GM19239 (cell line): ENCODE measurements at regions not wholly inside any gene's neighbourhood (a gene's known extent, or its start where the extent isn't known, plus 50 kb on each side); places are given as distances from the start of the nearest gene placed in this dataset.

Experiments used
- DNase-seq: peaks from one replicate; pipeline ENCODE4 v3.0.0; 2011; ENCODE audit warnings: low spot score; ENCODE audit not compliant: insufficient read length
- FAIRE-seq: peaks from 2 replicates; lab custom pipeline; 2011; peaks lifted over from hg19 to GRCh38; lab: Jason Lieb, UNC

GRCh38 chr5:110335361-110336066, 391.0 kb downstream of the TMEM232 start:
- FAIRE-seq (no peak), DNase-seq (no peak)

GRCh38 chr5:110338341-110339083, 388.0 kb downstream of the TMEM232 start:
- no peak for DNase-seq
- no peak for FAIRE-seq

- FAIRE-seq (no peak), DNase-seq (no peak)
Observed at GRCh38 chr5:110339399-110339798, 387.1 kb downstream of the TMEM232 start.

DNA sequence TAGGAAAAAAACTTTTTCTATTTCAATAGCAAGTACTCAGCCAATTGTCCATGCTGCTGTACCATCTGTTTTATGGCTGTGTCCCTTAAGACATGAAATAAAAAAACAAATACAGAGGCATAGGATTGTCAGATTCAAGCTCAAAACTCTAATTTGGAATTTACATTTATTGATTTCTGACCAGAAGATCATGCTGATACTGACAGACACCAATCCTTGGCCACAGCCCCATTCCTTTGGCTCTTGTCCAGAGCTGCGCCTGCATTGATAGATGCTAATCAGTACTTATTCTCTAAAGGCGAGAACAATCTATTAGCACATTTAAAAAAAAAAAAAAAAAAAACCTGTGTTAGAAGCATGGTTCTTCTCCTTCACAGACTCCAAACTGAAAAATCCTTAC, 384.6 kb downstream of the TMEM232 start:
- FAIRE-seq (no peak), DNase-seq (no peak)

GRCh38 chr5:110342683-110343082, 383.8 kb downstream of the TMEM232 start:
- DNase-seq (no peak), FAIRE-seq (no peak)

DNA sequence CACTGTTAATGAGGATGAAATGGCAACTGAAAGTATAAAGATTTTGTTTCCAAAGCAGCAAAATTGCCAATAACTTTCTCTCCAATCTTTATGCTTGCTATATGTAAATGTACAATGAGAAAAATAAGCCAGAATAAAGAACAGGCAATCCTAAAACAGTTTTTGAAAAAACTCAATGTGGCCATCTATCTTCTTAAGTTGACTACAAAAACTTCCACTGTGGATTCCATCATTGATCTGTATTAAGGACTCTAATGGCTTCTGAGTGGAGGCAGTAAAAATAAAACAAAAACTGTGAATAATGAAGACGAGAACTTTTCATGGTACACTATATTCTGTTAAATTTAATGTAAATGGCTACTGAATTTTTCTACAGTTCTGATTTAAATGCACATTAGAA, 382.9 kb downstream of the TMEM232 start:
- DNase-seq (no peak), FAIRE-seq (no peak)

DNA sequence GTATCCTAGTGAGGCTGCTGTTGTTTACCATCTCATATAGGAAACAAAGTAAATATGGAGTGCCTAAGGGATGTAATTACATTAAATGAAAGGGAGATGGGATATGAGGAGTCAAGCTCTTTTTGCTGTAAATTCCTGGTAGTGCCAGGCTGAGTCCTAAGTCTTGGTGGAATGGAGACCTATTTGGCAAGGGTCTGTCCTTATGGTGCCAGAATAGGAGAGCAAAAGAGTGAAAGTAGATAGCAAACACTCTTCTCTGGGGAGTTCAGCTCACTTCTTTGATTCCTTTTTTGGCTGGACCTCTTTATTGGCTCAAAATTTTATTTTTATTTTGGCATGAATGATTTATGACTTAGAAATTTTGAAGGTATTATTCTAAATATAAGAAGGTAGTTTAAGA, 380.8 kb downstream of the TMEM232 start:
- FAIRE-seq (no peak), DNase-seq (no peak)

DNA sequence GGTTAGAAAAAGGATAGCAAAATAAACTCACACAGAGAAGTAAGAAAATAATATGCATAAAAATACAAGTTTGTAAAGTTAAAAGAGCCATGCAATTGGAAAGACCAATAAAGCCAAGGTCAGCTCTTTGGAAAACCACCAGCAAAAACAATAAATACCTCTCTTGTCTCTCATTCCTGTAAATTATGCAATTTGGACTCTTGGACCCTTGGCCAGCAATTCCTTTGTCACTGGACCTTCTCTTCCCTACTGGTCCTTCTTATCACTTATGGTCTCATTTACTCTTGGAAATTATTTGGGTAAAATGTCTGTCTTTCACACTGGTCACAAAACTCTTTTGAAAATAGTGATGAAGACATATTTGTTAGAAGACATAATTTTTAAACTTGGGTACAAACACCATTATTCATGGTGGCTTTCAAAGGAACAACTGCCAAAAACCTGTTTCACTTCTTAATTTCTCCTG, 379.5 kb downstream of the TMEM232 start:
- FAIRE-seq (no peak), DNase-seq (no peak)

GRCh38 chr5:110347781-110348180, 378.7 kb downstream of the TMEM232 start:
- DNase-seq (no peak), FAIRE-seq (no peak)

DNA sequence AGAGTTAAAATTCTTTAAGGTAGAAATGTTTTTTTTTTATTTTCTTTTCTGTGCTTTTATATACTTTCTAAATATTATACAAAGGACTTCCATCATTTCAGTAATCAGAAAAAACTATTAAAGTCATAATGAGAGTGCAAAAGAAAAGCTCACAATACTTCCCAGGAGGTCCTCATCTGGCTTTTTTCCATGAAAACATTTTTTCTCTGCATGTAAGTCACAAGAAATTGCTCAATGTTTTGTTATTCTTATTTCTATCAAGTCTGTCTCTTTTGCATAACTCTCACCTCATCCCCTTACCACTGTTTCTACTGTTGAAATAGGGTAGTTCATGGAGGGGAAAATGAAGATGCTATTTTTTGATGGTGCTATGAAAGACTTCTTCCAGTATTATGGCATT, 375.0 kb downstream of the TMEM232 start:
- FAIRE-seq (no peak), DNase-seq (no peak)

DNA sequence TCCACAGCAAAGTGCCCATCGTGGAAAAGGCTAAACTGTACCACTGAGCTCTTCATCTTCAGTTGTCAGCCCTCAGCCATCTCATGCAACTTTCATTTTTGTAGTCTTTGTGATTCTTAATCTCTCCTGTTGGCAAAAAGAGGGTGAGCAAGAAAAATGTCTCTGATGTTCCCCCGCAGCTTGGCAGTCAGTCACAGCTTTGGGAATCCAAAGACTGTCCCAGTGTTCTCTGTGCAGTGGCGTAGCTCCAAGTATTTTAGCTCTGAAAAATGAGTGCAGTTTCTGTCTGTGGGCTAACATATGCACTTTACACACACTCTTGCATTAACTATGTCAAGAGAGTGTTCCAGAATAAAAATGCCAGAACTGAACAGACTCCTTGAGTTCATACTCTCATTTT, 372.2 kb downstream of the TMEM232 start:
- FAIRE-seq, result no peak
- no peak for DNase-seq

- FAIRE-seq, result no peak
- DNase-seq, result no peak
Observed at GRCh38 chr5:110354915-110355644, 371.4 kb downstream of the TMEM232 start.

- FAIRE-seq, result no peak
- no peak for DNase-seq
Observed at GRCh38 chr5:110356677-110357076, 369.8 kb downstream of the TMEM232 start.

GRCh38 chr5:110359221-110359620, 367.2 kb downstream of the TMEM232 start:
- FAIRE-seq (no peak), DNase-seq (no peak)

- FAIRE-seq (no peak), DNase-seq (no peak)
Observed at GRCh38 chr5:110361471-110361870, 365.0 kb downstream of the TMEM232 start.

DNA sequence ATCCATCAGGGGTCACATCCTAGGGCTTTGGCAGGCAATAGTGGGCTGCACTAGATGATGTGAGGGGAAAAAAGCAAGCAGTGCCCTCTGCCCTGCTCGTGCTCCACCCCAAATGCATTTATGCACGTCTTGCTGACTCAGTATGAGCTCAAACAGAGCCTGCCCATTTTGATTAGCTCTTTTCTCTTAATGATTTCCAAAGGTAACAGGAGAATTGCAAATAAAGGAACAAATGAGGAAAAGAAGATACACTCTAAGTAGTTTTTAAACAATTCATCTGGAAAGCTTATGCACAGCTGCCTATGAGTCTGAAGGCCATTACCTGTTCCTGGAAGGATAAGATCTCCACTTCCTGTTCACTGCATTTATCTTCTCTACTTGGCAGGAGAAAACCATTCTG, 364.2 kb downstream of the TMEM232 start:
- no peak for FAIRE-seq
- DNase-seq, result no peak

- no peak for FAIRE-seq
- no peak for DNase-seq
Observed at GRCh38 chr5:110366716-110367115, 359.8 kb downstream of the TMEM232 start.
